ENCODE measurements at regions not wholly inside any gene's neighbourhood (a gene's known extent, or its start where the extent isn't known, plus 50 kb on each side); places are given as distances from the start of the nearest gene placed in this dataset.

DNA sequence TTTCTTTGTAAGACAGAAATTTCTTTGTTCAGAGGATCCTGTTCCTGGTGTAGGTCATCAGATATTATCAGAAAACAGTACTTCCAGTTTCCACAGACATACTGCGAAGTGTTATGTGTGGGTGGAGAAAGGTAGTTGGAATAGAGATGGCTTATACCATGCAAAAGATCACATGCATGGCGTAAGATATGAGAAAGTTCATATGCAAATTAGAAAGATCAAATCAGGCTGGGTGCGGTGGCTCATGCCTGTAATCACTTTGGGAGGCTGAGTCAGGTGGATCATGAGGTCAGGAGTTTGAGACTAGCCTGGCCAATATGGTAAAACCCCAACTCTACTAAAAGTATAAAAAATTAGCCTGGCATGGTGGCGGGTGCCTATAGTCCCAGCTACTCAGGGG is 65.2 kb upstream of the GLIS3 start:
- intact Hi-C loops (cut with DNase I, micrococcal nuclease): no loop called here
- ATAC-seq (ENCODE audit: poor library complexity) (no peak), DNase-seq (no peak)
- Mint-ChIP-seq H3K27ac (no peak overlapping the region), H3K4me3 (no peak overlapping the region), H3K36me3 (ENCODE audit: low read depth) (no peaks in the 10 kb centered on the region), H3K4me1 (ENCODE audit: low read depth) (no peaks in the 10 kb centered on the region), H3K9me3 (no peaks in the 10 kb centered on the region), H3K27me3 (no peaks in the 10 kb centered on the region)
- no peaks in the 10 kb centered on the region for H3K9me3 ChIP-seq (ENCODE audit: control insufficient read depth in 1 of 2, insufficient read depth in 1 of 2, low read length in 2 of 2)
- no peak overlapping the region for H3K27ac ChIP-seq (ENCODE audit: low read depth in 1 of 2, low read length in 2 of 2)
- no peaks in the 10 kb centered on the region for H3K4me1 ChIP-seq (ENCODE audit: insufficient read depth, low read length)
- no peak overlapping the region for H3K4me3 ChIP-seq (ENCODE audit: low read length)
- ChIA-PET POLR2A (no interaction called here), CTCF (interaction anchor here (1.2 kb wide), 1 partner anchor 26 kb away, joined by 3 read pairs; no protein-coding TSS in a partner anchor)
- no peaks in the 10 kb centered on the region for H3K27me3 ChIP-seq (ENCODE audit: control insufficient read depth in 1 of 2, insufficient read depth in 2 of 2, low read length in 2 of 2)
- TF ChIP-seq, protein P1, sequence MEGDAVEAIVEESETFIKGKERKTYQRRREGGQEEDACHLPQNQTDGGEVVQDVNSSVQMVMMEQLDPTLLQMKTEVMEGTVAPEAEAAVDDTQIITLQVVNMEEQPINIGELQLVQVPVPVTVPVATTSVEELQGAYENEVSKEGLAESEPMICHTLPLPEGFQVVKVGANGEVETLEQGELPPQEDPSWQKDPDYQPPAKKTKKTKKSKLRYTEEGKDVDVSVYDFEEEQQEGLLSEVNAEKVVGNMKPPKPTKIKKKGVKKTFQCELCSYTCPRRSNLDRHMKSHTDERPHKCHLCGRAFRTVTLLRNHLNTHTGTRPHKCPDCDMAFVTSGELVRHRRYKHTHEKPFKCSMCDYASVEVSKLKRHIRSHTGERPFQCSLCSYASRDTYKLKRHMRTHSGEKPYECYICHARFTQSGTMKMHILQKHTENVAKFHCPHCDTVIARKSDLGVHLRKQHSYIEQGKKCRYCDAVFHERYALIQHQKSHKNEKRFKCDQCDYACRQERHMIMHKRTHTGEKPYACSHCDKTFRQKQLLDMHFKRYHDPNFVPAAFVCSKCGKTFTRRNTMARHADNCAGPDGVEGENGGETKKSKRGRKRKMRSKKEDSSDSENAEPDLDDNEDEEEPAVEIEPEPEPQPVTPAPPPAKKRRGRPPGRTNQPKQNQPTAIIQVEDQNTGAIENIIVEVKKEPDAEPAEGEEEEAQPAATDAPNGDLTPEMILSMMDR (IDR thresholded peaks at IDR 0.05): no peak
- H3K36me3 ChIP-seq (ENCODE audit: insufficient read depth, low read length): no peaks in the 10 kb centered on the region

DNA sequence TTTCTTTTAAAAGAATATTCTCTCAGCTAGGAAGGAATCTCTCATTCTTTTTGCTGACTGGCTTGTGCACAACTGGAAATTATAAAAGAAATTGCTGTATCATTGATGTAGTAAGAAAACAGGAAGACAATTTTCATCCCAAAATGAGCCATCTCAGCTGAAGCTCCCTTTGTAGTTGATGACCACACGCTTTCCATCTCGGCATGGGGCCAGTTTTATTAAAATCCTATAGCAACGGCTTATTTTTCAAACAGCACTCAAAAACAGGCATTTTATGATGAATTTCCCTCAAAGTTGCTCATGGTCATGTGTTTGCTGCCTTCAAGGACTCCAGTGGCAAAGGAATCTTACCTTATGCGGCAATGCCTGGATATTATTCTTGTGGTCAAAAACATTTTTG is 62.4 kb upstream of the GLIS3 start:
- H3K27me3 Mint-ChIP-seq: peaks cover 4% of the 10 kb centered on the region
- ATAC-seq (ENCODE audit: poor library complexity) (no peak), DNase-seq (no peak)
- Histone ChIP-seq H3K4me3 (ENCODE audit: low read length) (no peak overlapping the region), H3K36me3 (ENCODE audit: insufficient read depth, low read length) (no peaks in the 10 kb centered on the region), H3K4me1 (ENCODE audit: insufficient read depth, low read length) (no peaks in the 10 kb centered on the region), H3K27ac (ENCODE audit: low read depth in 1 of 2, low read length in 2 of 2) (no peak overlapping the region), H3K27me3 (ENCODE audit: control insufficient read depth in 1 of 2, insufficient read depth in 2 of 2, low read length in 2 of 2) (peaks cover 5 to 8% of the 10 kb centered on the region in 2 experiments), H3K9me3 (ENCODE audit: control insufficient read depth in 1 of 2, insufficient read depth in 1 of 2, low read length in 2 of 2) (no peaks in the 10 kb centered on the region)
- TF ChIP-seq, protein P1 (IDR thresholded peaks at IDR 0.05): no peak
- POLR2A ChIA-PET: no interaction called here
- no peaks in the 10 kb centered on the region for H3K36me3 Mint-ChIP-seq (ENCODE audit: low read depth)
- H3K4me1 Mint-ChIP-seq (ENCODE audit: low read depth): no peaks in the 10 kb centered on the region
- no peaks in the 10 kb centered on the region for H3K9me3 Mint-ChIP-seq
- CTCF ChIA-PET: no interaction called here
- H3K4me3 Mint-ChIP-seq: no peak overlapping the region
- intact Hi-C loops (cut with DNase I, micrococcal nuclease): no loop called here
- H3K27ac Mint-ChIP-seq: no peak overlapping the region

DNA sequence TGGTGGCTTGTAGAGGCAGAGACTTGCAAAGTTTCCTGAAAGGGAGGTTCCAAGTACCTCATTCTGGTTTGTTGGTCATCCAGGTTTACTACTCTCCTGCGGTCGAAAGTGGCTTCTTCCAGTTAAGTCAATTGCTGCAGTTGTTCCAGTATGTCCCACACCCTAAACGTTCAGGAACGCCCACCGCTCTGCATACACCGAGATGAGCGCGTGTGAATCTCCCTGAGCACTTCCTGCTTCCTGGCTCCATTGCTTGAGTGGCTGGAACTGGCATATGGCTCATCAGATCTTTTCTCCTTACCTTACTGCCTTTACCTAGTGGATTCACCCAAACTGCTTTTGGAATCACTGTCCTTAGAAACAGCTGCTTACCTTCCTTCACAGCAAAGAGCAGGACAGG is 59.1 kb upstream of the GLIS3 start:
- Histone ChIP-seq H3K36me3 (ENCODE audit: insufficient read depth, low read length) (no peaks in the 10 kb centered on the region), H3K27me3 (ENCODE audit: control insufficient read depth in 1 of 2, insufficient read depth in 2 of 2, low read length in 2 of 2) (peaks cover 5 to 8% of the 10 kb centered on the region in 2 experiments), H3K27ac (ENCODE audit: low read depth in 1 of 2, low read length in 2 of 2) (no peak overlapping the region), H3K4me1 (ENCODE audit: insufficient read depth, low read length) (no peaks in the 10 kb centered on the region), H3K4me3 (ENCODE audit: low read length) (no peak overlapping the region), H3K9me3 (ENCODE audit: control insufficient read depth in 1 of 2, insufficient read depth in 1 of 2, low read length in 2 of 2) (no peaks in the 10 kb centered on the region)
- Mint-ChIP-seq H3K4me1 (ENCODE audit: low read depth) (no peaks in the 10 kb centered on the region), H3K36me3 (ENCODE audit: low read depth) (no peaks in the 10 kb centered on the region), H3K27ac (no peak overlapping the region), H3K4me3 (no peak overlapping the region), H3K27me3 (peaks cover 8% of the 10 kb centered on the region), H3K9me3 (no peaks in the 10 kb centered on the region)
- TF ChIP-seq, protein P1 (IDR thresholded peaks at IDR 0.05): no peak
- ATAC-seq (ENCODE audit: poor library complexity): no peak
- intact Hi-C loops (cut with DNase I, micrococcal nuclease): no loop called here
- ChIA-PET POLR2A (no interaction called here), CTCF (no interaction called here)
- DNase-seq: no peak
